ENCODE measurements at regions not wholly inside any gene's neighbourhood (a gene's known extent, or its start where the extent isn't known, plus 50 kb on each side); places are given as distances from the start of the nearest gene placed in this dataset.

- H3K36me3 ChIP-seq, result no peaks in the 10 kb centered on the region
- no peak overlapping the region for H3K27ac ChIP-seq
- DNase-seq (no peak), ATAC-seq (no peak)
- no peak overlapping the region for H3K4me3 ChIP-seq
- TF ChIP-seq CTCF (IDR thresholded peaks at IDR 0.05), result no peak
- H3K27me3 ChIP-seq, result no peaks in the 10 kb centered on the region
- intact Hi-C loops (cut with DNase I), result no loop called here
- H3K4me1 ChIP-seq, result no peaks in the 10 kb centered on the region
- WGBS, 2 donors, result 88 to 90% methylated on average over 1 of the region's 1 CpG
- H3K9me3 ChIP-seq, result no peaks in the 10 kb centered on the region
Measured at GRCh38 chr2:55995211-55995610, 71.6 kb upstream of the EFEMP1 start.

- Histone ChIP-seq H3K4me1 (no peaks in the 10 kb centered on the region), H3K27me3 (no peaks in the 10 kb centered on the region), H3K4me3 (no peak overlapping the region), H3K27ac (no peak overlapping the region), H3K9me3 (no peaks in the 10 kb centered on the region), H3K36me3 (no peaks in the 10 kb centered on the region)
- WGBS, 2 donors, result 77 to 80% methylated on average over 2 of the region's 2 CpGs
- TF ChIP-seq CTCF (IDR thresholded peaks at IDR 0.05), result no peak
- intact Hi-C loops (cut with DNase I), result no loop called here
- DNase-seq (no peak), ATAC-seq (no peak)
Measured at GRCh38 chr2:55995902-55996301, 72.3 kb upstream of the EFEMP1 start.

- intact Hi-C loops (cut with DNase I), result no loop called here
- Histone ChIP-seq H3K36me3 (no peaks in the 10 kb centered on the region), H3K27me3 (no peaks in the 10 kb centered on the region), H3K4me1 (no peaks in the 10 kb centered on the region), H3K9me3 (no peaks in the 10 kb centered on the region), H3K27ac (peak overlapping the region in 1 of 10 donors; percentile 42), H3K4me3 (no peak overlapping the region)
- ATAC-seq (peak in 3 of 8 donors; percentile 19 to 27 (median 19)), DNase-seq (no peak)
- no peak for TF ChIP-seq CTCF (IDR thresholded peaks at IDR 0.05)
Measured at GRCh38 chr2:55999231-55999630, 75.6 kb upstream of the EFEMP1 start.

- Histone ChIP-seq H3K27ac (peak overlapping the region in 1 of 10 donors; percentile 42), H3K4me3 (no peak overlapping the region), H3K36me3 (no peaks in the 10 kb centered on the region), H3K4me1 (no peaks in the 10 kb centered on the region), H3K9me3 (no peaks in the 10 kb centered on the region), H3K27me3 (no peaks in the 10 kb centered on the region)
- ATAC-seq, result no peak
- TF ChIP-seq CTCF (IDR thresholded peaks at IDR 0.05), result no peak
- intact Hi-C loops (cut with DNase I), result no loop called here
- WGBS, 2 donors, result 51 to 55% methylated on average over 2 of the region's 2 CpGs
- DNase-seq, result no peak
Measured at GRCh38 chr2:55999790-56000189, 76.2 kb upstream of the EFEMP1 start.

- intact Hi-C loops (cut with DNase I), result no loop called here
- peak in 1 of 8 donors; percentile 19 for ATAC-seq
- no peak overlapping the region for H3K4me3 ChIP-seq
Measured at GRCh38 chr2:56001947-56002346, 78.4 kb upstream of the EFEMP1 start.

More at GRCh38 chr2:56001947-56002346, 78.4 kb upstream of the EFEMP1 start:
- no peak overlapping the region for H3K27ac ChIP-seq
- H3K9me3 ChIP-seq, result no peaks in the 10 kb centered on the region
- H3K4me1 ChIP-seq, result no peaks in the 10 kb centered on the region
- no peaks in the 10 kb centered on the region for H3K27me3 ChIP-seq
- no peaks in the 10 kb centered on the region for H3K36me3 ChIP-seq
- 32 to 44% methylated on average over 1 of the region's 1 CpG for WGBS, 2 donors
- DNase-seq, result no peak
- no peak for TF ChIP-seq CTCF (IDR thresholded peaks at IDR 0.05)

Measured in heart right ventricle (tissue), 16 donors.